GM12892 (cell line): ENCODE measurements at regions not wholly inside any gene's neighbourhood (a gene's known extent, or its start where the extent isn't known, plus 50 kb on each side); places are given as distances from the start of the nearest gene placed in this dataset.

ENCODE experiments used
- POLR2A ChIP-seq: IDR thresholded peaks from 2 replicates; pipeline ENCODE4 v1.6.1; 2011; ENCODE audit warnings: low read depth, low read length, control low read depth
- POLR2AphosphoS5 ChIP-seq: IDR thresholded peaks from 2 replicates; pipeline ENCODE4 v1.6.1; 2011; ENCODE audit warnings: low read depth, low read length, control low read depth
- TAF1 ChIP-seq: IDR thresholded peaks from 2 replicates; pipeline ENCODE4 v1.6.1; 2011; ENCODE audit warnings: low read depth, mild to moderate bottlenecking, control low read depth, low read length, borderline replicate concordance

DNA sequence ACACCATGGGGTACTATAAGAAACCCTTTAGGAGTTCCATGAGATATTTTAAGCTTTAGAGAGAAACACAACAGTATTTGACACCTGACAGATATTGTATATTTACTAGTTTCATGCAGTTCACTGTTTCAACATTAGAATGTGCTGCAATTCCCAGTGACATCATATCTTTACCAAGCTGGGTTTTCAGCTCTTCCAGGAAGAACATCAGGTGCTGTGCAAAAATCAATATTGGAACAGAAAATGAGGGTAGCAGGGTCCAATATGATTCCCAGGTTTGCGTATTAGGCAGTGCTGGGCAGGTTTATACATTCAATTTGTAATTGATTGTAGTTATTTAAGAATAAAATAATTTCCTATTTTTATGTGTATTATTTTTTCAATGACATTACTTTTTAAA is 500.0 kb upstream of the EPHA7 start:
- no peak for TF ChIP-seq TAF1
- no peak for TF ChIP-seq POLR2AphosphoS5
- no peak for TF ChIP-seq POLR2A
